AG04450 (cell line): ENCODE measurements at regions not wholly inside any gene's neighbourhood (a gene's known extent, or its start where the extent isn't known, plus 50 kb on each side); places are given as distances from the start of the nearest gene placed in this dataset.

Experiments used
- CTCF ChIA-PET: fragments of 300-600, 350-600 bp; formaldehyde crosslinking; extraction: SDS; loops from one replicate; lab custom pipeline; 2022; ENCODE audit warnings: antibody characterized with exemption, inconsistent platforms; lab: Charles Lee
- POLR2A ChIA-PET: fragments of 350-600 bp; formaldehyde crosslinking; extraction: SDS; loops from one replicate; lab custom pipeline; 2021; ENCODE audit warnings: antibody characterized with exemption, inconsistent platforms; lab: Yijun Ruan, JAX
- DNase-seq: peaks from one replicate; pipeline ENCODE4 v3.0.0-alpha.2; 2011; ENCODE audit warnings: low read depth, low spot score
- H3K27ac ChIP-seq: one replicate; pipeline ENCODE4 v1.5.1; 2012; ENCODE audit warnings: low read depth, low read length, control low read depth
- H3K27me3 ChIP-seq: one replicate; pipeline ENCODE4 v1.6.0; 2012; ENCODE audit warnings: low read length; ENCODE audit not compliant: control insufficient read depth, insufficient read depth
- H3K4me3 ChIP-seq: 2 replicates; pipeline ENCODE4 v1.5.1; 2011; ENCODE audit warnings: mild to moderate bottlenecking, low read depth, low read length, control low read depth
- H3K9me3 ChIP-seq: 2 replicates; pipeline ENCODE4 v1.5.1; 2012; ENCODE audit warnings: low read length; ENCODE audit not compliant: control insufficient read depth, insufficient read depth
- TF ChIP-seq, protein P1 (sequence below): IDR thresholded peaks from 2 replicates; pipeline ENCODE4 v1.5.1; 2011; ENCODE audit warnings: low read depth, low read length, control low read depth, inconsistent platforms

DNA sequence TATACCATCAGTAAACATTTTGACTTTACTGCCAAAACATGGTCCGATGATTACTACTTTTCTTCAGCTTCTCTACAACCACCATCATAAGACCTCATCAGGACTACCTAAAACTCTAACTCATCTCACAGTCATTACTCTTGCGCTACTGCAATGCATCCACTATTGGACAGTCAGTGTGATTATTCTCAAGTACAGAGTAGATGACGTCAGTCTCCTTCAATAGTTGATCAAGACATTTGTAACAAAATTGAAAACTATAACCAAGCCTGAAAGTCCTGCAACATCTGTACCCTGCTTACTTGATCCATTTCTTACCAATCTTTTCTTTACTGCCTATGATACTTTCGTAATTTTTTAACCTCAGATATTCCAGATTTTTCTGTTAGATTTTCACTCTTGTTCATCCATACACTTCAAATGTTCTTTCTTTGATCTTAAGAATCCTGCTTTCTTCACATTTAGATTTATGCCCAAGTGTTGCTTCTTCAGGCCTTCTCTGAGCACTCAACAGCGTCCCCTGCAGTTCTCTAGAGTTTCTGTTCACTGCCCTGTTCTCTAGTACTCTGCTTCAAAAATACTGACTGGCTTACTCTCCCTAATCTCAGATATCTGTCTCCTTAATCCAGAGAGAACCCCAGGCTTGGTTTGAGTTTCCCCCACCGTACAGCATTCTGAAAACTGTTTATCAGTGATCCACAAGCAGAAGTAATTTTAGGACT, 1517.6 kb downstream of the STIM2 start:
- POLR2A ChIA-PET: no interaction called here
- DNase-seq: no peak
- TF ChIP-seq, protein P1, sequence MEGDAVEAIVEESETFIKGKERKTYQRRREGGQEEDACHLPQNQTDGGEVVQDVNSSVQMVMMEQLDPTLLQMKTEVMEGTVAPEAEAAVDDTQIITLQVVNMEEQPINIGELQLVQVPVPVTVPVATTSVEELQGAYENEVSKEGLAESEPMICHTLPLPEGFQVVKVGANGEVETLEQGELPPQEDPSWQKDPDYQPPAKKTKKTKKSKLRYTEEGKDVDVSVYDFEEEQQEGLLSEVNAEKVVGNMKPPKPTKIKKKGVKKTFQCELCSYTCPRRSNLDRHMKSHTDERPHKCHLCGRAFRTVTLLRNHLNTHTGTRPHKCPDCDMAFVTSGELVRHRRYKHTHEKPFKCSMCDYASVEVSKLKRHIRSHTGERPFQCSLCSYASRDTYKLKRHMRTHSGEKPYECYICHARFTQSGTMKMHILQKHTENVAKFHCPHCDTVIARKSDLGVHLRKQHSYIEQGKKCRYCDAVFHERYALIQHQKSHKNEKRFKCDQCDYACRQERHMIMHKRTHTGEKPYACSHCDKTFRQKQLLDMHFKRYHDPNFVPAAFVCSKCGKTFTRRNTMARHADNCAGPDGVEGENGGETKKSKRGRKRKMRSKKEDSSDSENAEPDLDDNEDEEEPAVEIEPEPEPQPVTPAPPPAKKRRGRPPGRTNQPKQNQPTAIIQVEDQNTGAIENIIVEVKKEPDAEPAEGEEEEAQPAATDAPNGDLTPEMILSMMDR: no peak
- Histone ChIP-seq H3K9me3 (no peaks in the 10 kb centered on the region), H3K4me3 (no peak overlapping the region), H3K27me3 (no peaks in the 10 kb centered on the region), H3K27ac (no peak overlapping the region)
- CTCF ChIA-PET: no interaction called here

DNA sequence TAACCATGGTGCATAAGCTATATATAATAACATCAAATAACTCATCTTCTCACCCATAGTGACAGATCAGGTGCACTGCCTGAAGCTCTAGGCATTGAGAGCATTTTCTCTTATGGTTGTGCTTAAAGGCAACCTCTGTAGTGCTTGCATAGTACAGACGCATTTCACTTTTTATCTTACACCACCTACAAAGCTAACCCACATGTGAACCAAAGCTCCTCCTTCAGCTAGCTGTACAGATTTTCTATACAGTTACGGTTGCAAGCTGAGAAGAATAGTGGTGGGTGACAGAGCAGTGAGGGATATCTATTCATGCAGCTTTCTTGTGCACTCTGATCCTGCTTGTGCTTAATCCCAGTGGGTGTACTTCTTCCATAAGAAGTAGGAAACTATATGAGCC, 1525.2 kb downstream of the STIM2 start:
- Histone ChIP-seq H3K4me3 (no peak overlapping the region), H3K27ac (no peak overlapping the region), H3K27me3 (no peaks in the 10 kb centered on the region), H3K9me3 (no peaks in the 10 kb centered on the region)
- DNase-seq: no peak
- ChIA-PET POLR2A (no interaction called here), CTCF (no interaction called here)
- TF ChIP-seq, protein P1: no peak

DNA sequence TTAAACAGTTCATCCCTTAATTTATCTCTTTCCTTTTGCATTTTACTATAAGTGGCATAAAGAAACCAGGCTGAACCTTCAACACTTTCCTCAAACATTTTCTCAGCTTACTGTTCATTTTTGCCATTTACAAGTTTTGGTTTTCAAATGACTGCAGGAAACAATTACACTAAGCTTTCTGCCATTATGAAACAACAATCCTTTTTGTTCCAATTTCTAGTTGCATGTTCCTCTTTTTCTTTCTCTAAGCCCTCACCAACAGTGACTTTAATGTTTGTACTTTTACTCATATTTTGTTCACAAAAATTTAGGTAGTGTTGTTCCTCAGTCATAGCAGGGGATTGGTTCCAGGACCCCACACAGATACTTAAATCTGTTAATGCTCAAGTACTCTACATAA, 1526.1 kb downstream of the STIM2 start:
- DNase-seq: no peak
- CTCF ChIA-PET: no interaction called here
- Histone ChIP-seq H3K4me3 (no peak overlapping the region), H3K27ac (no peak overlapping the region), H3K27me3 (no peaks in the 10 kb centered on the region), H3K9me3 (no peaks in the 10 kb centered on the region)
- TF ChIP-seq, protein P1: no peak
- POLR2A ChIA-PET: no interaction called here

DNA sequence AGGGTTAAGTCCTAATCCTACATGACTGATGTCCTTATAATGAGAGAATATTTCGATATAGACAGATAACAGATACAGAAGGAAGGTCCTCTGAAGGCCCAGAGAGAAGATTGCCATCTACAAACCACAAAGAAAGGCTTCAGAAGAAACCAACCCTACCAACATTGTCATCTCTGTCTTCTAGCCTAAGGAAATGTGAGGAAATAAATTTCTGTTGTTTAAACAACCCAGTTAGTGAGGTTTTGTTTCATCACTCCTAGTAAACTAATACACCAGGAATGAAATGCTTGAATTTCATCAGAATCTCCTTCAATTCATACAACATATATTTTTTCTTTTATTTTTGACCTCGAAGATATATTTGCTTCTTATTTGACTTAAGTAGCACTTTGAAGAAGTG, 1527.8 kb downstream of the STIM2 start:
- no peaks in the 10 kb centered on the region for H3K9me3 ChIP-seq

GRCh38 chr4:28391877-28392276, 1531.2 kb downstream of the STIM2 start:
- no peak overlapping the region for H3K27ac ChIP-seq
- ChIA-PET CTCF (no interaction called here), POLR2A (no interaction called here)
- DNase-seq: no peak
- H3K9me3 ChIP-seq: no peaks in the 10 kb centered on the region
- TF ChIP-seq, protein P1: no peak
- no peak overlapping the region for H3K4me3 ChIP-seq
- no peaks in the 10 kb centered on the region for H3K27me3 ChIP-seq

More for the DNA sequence above, 1527.8 kb downstream of the STIM2 start:
- Histone ChIP-seq H3K27ac (no peak overlapping the region), H3K4me3 (no peak overlapping the region), H3K27me3 (no peaks in the 10 kb centered on the region)
- ChIA-PET POLR2A (no interaction called here), CTCF (no interaction called here)
- TF ChIP-seq, protein P1: no peak
- no peak for DNase-seq
